GM12892 (cell line): ENCODE measurements at regions not wholly inside any gene's neighbourhood (a gene's known extent, or its start where the extent isn't known, plus 50 kb on each side); places are given as distances from the start of the nearest gene placed in this dataset.

ENCODE experiments used
- POLR2A ChIP-seq: IDR thresholded peaks from 2 replicates; pipeline ENCODE4 v1.6.1; 2011; ENCODE audit warnings: low read depth, low read length, control low read depth
- POLR2AphosphoS5 ChIP-seq: IDR thresholded peaks from 2 replicates; pipeline ENCODE4 v1.6.1; 2011; ENCODE audit warnings: low read depth, low read length, control low read depth
- TAF1 ChIP-seq: IDR thresholded peaks from 2 replicates; pipeline ENCODE4 v1.6.1; 2011; ENCODE audit warnings: low read depth, mild to moderate bottlenecking, control low read depth, low read length, borderline replicate concordance

- TF ChIP-seq TAF1 (no peak), POLR2A (no peak), POLR2AphosphoS5 (no peak)
Observed at GRCh38 chr10:128529225-128529624, 403.0 kb upstream of the MKI67 start.
